Psoas muscle (tissue), 7 donors: ENCODE measurements at regions not wholly inside any gene's neighbourhood (a gene's known extent, or its start where the extent isn't known, plus 50 kb on each side); places are given as distances from the start of the nearest gene placed in this dataset.

Experiments used
- ATAC-seq, 4 donors: fragments of 200-7000 bp; cut with Tn5 transposase; one replicate each; pipeline ENCODE4 v1.9.1; 2020; ENCODE audit warnings: moderate library complexity in 3 of 4, mild to moderate bottlenecking in 2 of 4
- DNase-seq, 2 donors: peaks; one replicate each; pipeline ENCODE4 v3.0.0-alpha.2; 2020
- H3K27ac ChIP-seq: fragments of 200-600 bp; one replicate; pipeline ENCODE4 v1.8.0; 2022
- H3K27me3 ChIP-seq, 3 donors: fragments of 200-600 bp in 1 of 3; one replicate each; pipeline versions ENCODE4 v1.6.1 to v1.8.0; 2013 to 2022; ENCODE audit warnings: low read length in 2 of 3, mild to moderate bottlenecking in 2 of 3, moderate library complexity in 1 of 3; ENCODE audit not compliant: insufficient read depth in 3 of 3
- H3K36me3 ChIP-seq, 2 donors: fragments of 200-600 bp in 1 of 2; one replicate each; pipeline versions ENCODE4 v1.6.1 to v1.8.0; 2013 to 2022; ENCODE audit warnings: low read depth in 1 of 2, mild to moderate bottlenecking in 1 of 2, moderate library complexity in 1 of 2; ENCODE audit not compliant: insufficient read depth in 1 of 2
- H3K4me1 ChIP-seq: fragments of 200-600 bp; one replicate; pipeline ENCODE4 v1.8.0; 2022
- H3K4me3 ChIP-seq: fragments of 200-600 bp; one replicate; pipeline ENCODE4 v1.8.0; 2022; ENCODE audit warnings: mild to moderate bottlenecking
- H3K9me3 ChIP-seq: fragments of 200-600 bp; one replicate; pipeline ENCODE4 v1.8.0; 2022
- CTCF ChIP-seq: fragments of 200-600 bp; IDR thresholded peaks from one replicate; pipeline ENCODE4 v1.8.0; 2022; ENCODE audit warnings: antibody characterized with exemption
- WGBS, 3 donors: extraction: QIAGEN DNeasy Blood & Tissue Kit; methylation state at CpG; one replicate each; pipeline versions ENCODE4 v1.1.6 to v1.1.7; 2013; 5-methylcytosine and 5-hydroxymethylcytosine counted together
- intact Hi-C, 2 donors: fragments of 100-400 bp; cut with DNase I; formaldehyde crosslinking; loops; one replicate each; pipeline versions ENCODE4 v1.11.0 to v1.14.2; 2022
- donor health status: healthy with polysubstance abuse.
- donor health status: DM: no; HTN: no; CAD: no; lungs with moderate emphysema.
- donor health status: Bipolar disorder and iron deficiency.
- donor health status: healthy.
- donor health status: DM: yes; HTN: yes; CAD: no.
- donor health status: DM: no; HTN: no; CAD: no.
- donor health status: DM: yes; HTN: yes; CAD: no.

GRCh38 chr1:219060798-219061197, 112.9 kb upstream of the LYPLAL1 start:
- DNase-seq (no peak), ATAC-seq (no peak)
- Histone ChIP-seq H3K4me1 (no peaks in the 10 kb centered on the region), H3K36me3 (no peaks in the 10 kb centered on the region), H3K9me3 (no peaks in the 10 kb centered on the region), H3K4me3 (no peak overlapping the region), H3K27ac (no peak overlapping the region), H3K27me3 (no peaks in the 10 kb centered on the region)
- intact Hi-C loops: loop anchor here in 1 of 2 donors (10.0 kb wide), 1 partner anchor 726 kb away; no protein-coding TSS in a partner anchor
- 88 to 95% (median 89%) methylated on average over 5 of the region's 5 CpGs for WGBS, 3 donors
- TF ChIP-seq CTCF: no peak

- no peaks in the 10 kb centered on the region for H3K9me3 ChIP-seq
- no peaks in the 10 kb centered on the region for H3K36me3 ChIP-seq
- H3K4me3 ChIP-seq: no peak overlapping the region
- H3K27ac ChIP-seq: no peak overlapping the region
- ATAC-seq (no peak), DNase-seq (no peak)
- 74 to 96% (median 94%) methylated on average over 4 of the region's 4 CpGs for WGBS, 3 donors
- intact Hi-C loops: loop anchor here in 1 of 2 donors (10.0 kb wide), 1 partner anchor 727 kb away; no protein-coding TSS in a partner anchor
- no peaks in the 10 kb centered on the region for H3K27me3 ChIP-seq
- TF ChIP-seq CTCF: no peak
- no peaks in the 10 kb centered on the region for H3K4me1 ChIP-seq
These were observed 111.5 kb upstream of the LYPLAL1 start for GRCh38 chr1:219062161-219062560.

GRCh38 chr1:219066098-219066497, 107.6 kb upstream of the LYPLAL1 start:
- DNase-seq (no peak), ATAC-seq (no peak)
- Histone ChIP-seq H3K27me3 (no peaks in the 10 kb centered on the region), H3K9me3 (no peaks in the 10 kb centered on the region), H3K36me3 (no peaks in the 10 kb centered on the region), H3K4me1 (no peaks in the 10 kb centered on the region), H3K27ac (no peak overlapping the region), H3K4me3 (no peak overlapping the region)
- intact Hi-C loops: loop anchor here in 1 of 2 donors (10.0 kb wide), 1 partner anchor 731 kb away; no protein-coding TSS in a partner anchor
- WGBS, 3 donors: 91 to 97% (median 94%) methylated on average over 1 of the region's 1 CpG
- TF ChIP-seq CTCF: no peak

- no peak overlapping the region for H3K4me3 ChIP-seq
- intact Hi-C loops: loop anchor here in 1 of 2 donors (10.0 kb wide), 1 partner anchor 732 kb away; no protein-coding TSS in a partner anchor
- H3K36me3 ChIP-seq: no peaks in the 10 kb centered on the region
- H3K27ac ChIP-seq: no peak overlapping the region
- DNase-seq: no peak
- ATAC-seq: peak in 2 of 4 donors; percentile 31 to 71
- peak; percentile 32 for TF ChIP-seq CTCF
- WGBS, 3 donors: 39 to 56% (median 51%) methylated on average over 1 of the region's 1 CpG
- H3K27me3 ChIP-seq: no peaks in the 10 kb centered on the region
- no peaks in the 10 kb centered on the region for H3K4me1 ChIP-seq
- H3K9me3 ChIP-seq: no peaks in the 10 kb centered on the region
These were observed 106.9 kb upstream of the LYPLAL1 start for GRCh38 chr1:219066631-219067349.
